HG02852 (cell line): ENCODE measurements at regions not wholly inside any gene's neighbourhood (a gene's known extent, or its start where the extent isn't known, plus 50 kb on each side); places are given as distances from the start of the nearest gene placed in this dataset.
"Not testable (repeated sequence)": the region's sequence is repeated elsewhere in the genome, so short reads cannot be mapped to it uniquely, and the experiment has no call there.

Experiments
- ATAC-seq: cut with Tn5 transposase; IDR thresholded peaks from one replicate; pipeline ENCODE4 v1.9.1; 2021; ENCODE audit warnings: mild to moderate bottlenecking, moderate library complexity; ENCODE audit not compliant: unreplicated experiment

- ATAC-seq: no peak
These were observed 100.3 kb upstream of the SIRPG start for GRCh38 chr20:1757606-1758512.

DNA sequence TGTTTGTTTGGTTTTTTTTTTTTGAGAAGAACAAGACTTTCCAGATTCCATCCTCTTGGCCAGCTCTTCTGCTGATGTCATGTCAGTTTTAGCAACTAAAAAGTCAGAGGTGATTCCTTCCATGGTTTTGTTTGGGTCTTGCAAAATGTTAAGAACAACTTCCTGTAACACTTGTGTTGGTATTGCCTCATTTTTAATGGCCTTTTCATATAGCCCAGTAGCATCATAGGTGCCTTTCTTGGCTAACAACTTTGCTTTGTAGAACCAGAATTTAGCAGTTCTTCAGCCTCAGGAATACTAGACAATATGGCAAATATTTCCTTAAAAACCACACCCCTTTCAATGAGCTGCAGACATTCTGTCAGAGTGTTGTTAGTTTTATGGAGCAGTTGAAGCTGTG, 99.5 kb upstream of the SIRPG start:
- no peak for ATAC-seq

DNA sequence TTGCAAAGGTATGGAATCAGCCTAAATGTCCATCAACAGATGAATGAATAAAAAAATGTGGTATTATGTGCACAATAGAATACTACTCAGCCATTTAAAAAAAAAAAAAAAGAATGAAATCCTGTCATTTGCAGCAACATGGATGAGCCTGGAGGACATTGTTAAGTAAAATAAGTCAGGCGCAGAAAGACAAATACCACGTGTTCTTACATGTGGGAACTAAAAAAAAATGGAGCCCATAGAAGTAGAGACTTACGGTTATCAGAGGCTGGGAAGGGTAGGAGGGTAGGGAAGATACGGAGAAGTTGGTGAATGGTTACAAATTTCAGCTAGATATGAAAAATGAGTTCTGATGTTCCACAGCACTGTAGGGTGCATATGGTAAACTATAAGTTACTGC, 97.2 kb upstream of the SIRPG start:
- ATAC-seq: no peak

DNA sequence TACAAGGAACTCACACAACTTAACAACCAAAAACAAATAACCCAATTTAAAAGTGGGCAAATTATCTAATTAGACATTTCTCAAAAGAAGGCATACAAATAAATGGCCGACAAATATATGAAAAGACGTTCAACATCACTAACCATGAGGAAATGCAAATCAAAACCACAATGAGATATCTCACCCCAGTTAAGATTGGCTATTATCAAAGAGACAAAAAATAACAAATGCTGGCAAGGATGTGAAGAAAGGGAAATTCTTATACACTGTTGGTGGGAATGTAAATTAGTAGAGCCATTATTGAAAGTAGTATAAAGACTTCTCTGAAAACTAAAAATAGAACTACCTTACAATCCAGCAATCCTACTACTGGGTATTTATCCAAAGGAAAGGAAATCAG, 96.7 kb upstream of the SIRPG start:
- no peak for ATAC-seq

DNA sequence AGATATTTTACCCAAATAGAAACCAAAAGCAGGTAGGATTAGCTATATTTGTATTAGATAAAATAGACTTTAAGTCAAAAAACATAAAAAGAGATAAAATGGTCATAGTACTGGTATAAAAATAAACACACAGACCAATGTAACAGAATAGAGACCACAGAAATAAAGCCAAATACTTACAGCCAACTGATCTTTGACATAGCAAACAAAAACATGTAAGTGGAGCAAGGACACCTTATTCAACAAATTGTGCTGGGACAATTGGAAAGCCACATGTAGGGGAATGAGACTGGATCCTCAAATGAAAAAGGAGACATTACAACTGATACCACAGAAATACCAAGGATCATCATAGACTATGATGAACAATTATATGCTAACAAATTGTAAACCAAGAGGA, 94.5 kb upstream of the SIRPG start:
- ATAC-seq: no peak

DNA sequence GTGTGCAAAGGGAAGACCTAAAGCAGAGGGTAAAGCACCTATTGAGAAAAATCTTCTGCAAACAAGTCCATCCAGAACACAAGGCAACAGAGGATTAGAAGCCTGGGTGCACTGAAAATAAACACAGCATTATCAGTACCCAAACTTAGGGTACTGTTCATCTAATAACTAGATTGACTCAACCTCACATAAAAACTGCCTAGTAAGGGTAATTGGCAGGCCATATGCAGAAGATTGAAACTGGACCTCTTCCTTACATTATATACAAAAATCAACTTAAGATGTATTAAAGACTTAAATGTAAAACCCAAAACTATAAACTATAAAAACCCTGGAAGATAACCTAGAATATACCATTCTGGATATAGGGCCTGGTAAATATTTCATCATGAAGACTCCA, 91.2 kb upstream of the SIRPG start:
- no peak for ATAC-seq

- no peak for ATAC-seq
These were observed 90.5 kb upstream of the SIRPG start for GRCh38 chr20:1747953-1748577.

DNA sequence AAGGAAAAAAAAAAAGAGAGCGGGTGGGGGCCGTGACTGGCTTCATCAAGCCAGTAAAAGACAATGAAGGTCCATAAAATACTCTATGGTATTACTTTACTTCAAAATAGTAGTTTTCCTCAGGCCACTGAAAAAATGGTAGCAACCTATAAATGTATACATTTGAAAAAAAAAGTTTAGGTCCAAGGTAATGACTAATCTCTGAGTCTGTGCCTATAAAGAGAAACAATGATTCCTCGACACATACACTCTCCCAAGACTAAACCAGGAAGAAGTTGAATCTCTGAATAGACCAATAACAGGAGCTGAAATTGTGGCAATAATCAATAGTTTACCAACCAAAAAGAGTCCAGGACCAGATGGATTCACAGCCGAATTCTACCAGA, 84.5 kb upstream of the SIRPG start:
- not testable (repeated sequence) for ATAC-seq

DNA sequence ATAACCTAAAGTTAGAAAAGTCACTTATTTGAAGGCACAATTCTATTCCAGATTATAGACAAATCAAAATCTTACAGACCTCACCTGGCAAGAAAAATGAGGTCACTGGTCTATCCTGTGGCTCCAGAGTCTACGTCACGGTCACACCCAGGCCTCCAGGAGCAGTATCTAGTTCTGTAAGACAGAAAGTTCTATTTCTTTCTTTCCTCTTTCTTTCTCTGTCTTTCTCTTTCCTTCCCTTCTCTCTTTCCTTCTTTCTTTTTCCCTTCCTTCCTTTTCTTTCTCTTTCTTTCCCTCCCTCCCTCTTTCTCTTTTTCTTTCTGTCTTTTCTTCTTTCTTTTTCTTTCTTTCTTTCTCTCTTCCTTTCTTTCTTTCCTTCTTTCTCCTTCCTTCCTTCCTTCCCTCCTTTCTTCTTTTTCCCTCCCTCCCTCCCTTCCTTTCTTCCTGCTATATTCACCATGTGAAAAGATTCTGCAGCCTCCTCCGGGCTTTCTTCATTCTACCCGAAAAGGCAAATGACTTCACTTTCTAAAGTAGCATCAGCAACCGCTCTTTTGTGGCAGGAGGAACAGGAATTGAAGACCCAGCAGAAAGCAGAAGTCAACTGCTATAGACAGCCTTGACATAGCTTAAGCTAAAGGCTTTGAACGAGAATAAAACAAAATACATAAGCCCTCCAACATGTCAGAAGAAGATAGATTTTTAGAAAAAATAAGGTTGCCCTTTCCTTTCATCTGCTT, 83.9 kb upstream of the SIRPG start:
- ATAC-seq: no peak

DNA sequence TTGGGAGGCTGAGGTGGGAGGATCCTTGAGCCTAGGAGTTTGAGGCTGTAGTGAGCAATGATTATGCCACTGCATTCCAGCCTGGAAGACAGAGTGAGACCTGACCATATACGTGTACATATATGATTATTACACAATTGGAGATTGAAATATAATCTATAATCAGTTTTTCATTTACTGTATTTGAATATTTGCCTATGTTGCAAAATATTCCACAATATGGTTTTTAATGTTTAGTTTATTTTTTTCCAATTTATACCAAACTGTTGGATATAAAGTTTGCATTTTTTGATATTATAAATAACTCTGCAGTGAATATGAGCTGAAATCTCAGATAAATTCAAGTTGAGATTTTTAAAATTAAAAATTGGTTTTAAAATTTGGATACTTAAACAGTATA, 79.6 kb upstream of the SIRPG start:
- ATAC-seq: no peak

DNA sequence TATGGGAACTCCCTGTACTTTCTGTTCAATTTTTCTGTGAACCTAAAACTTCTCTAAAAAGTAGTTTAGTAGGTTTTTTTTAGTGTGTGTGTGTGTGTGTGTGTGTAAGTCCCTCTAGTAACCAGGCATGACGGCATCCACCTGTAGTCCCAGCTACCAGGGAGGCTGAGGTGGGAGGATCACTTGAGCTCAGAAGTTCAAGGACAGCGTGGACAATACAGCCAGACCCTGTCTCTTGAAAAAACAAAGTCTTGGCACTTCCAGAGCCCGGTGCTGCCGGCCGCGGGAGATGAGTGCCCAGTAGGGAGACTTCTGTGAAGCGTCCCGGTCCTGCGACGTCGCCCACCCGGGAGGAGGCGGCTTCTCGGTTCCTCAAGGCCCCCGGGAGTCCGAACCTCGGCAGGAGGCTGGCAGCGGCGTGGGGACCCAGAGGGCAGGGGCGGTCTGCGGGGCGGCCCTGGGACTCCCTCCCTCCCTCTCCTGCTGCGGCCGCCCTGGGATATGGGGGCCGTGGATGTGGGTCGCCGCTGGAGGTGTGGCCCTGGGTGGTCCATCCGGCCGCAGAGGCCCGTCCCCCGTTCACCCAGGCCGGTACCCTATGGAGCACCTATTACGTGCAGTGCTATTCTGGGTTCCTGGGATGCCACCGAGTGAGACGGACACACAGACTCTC, 78.0 kb upstream of the SIRPG start:
- no peak for ATAC-seq

- ATAC-seq: no peak
These were observed 76.8 kb upstream of the SIRPG start for GRCh38 chr20:1734269-1734858.

DNA sequence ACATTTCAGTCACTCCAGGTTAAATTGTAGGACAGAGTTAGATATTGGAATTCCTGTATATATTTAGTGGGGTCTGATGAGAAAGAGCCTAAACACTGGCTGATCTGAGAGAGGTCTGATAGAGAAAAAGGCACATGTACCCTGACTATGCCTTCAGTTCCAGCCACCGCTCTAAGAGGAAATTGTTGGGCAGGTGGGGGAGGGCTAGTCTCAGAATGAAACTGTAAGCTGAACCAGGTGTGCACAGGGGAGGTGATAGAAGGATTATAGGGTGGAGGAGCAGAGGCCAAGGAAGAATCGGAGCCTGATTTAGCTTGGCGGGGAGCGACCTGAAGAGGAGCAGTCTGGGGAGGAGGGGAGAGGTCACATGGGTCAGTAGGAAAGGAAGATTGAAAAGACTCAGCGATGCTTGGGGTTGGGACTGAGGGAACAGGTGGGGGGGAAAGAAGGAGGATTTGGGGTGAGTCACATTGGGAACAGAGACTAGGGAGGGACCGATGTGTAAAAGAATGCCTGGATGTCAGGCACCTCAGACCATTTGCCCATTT, 74.3 kb upstream of the SIRPG start:
- ATAC-seq: not testable (repeated sequence)

DNA sequence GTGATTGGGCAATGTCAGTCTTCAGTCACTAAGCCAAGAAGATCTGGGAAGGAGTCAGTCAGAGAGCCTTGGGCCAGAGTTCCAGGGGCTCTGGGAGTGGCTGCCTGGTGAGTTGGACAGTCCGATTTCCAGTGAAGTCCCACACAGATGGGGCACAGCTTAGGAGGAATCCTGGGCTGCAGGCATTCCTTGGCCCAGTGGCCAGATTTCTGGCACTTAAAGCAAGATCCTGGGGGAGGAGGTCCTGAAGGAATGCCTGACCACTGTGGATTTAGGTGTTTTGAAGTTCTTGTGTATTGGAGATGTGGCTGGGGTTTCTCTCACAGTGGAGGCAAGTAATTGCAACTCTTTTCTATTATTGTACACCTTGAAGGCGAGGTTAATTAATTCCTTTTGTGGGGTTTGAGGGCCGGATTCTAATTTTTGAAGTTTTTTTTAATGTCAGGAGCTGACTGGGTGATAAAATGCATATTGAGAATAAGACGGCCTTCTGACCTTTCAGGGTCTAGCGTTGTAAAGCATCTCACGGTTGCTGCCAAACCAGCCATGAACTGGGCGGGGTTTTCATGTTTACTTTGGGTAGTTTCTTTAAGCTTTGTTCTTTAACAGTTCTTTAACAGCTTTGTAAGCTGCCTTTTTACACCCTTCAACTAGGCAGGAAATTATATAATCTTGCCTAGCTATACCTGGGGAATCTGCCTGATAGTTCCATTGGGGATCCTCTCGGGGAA, 73.6 kb upstream of the SIRPG start:
- not testable (repeated sequence) for ATAC-seq

DNA sequence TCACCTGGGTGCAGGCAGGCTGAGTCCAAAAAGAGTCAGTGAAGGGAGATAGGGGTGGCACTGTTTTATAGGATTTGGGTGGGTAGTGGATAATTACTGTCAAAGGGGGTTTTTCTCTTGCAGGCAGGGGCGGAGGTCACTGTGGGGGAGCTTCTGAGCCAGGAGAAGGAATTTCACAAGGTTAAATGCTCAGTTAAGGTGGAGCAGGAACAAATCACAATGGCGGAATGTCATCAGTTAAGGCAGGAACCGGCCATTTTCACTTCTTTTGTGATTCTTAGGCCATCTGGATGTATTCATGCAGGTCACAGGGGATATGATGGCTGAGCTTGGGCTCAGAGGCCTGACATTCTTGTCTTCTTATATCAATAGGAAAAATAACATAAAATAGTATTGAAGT, 69.7 kb upstream of the SIRPG start:
- not testable (repeated sequence) for ATAC-seq

DNA sequence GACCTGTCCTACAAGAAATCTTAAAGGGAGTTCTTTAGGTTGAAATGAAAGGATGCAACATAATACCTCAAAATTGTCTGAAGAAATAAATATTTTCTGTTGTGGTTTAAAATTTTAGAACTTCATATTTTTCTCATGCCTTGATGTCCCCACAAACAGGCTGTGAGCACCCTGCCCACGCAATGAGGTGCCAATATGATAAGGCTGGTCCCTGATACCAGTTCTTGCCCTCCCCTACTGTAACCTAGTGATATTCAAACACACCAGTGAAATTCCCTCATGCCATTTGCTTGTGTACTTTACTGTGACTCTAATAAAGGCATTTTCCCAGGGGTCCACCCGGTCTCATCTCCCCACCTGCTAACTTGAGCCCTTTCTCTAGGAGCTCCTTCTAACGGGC, 67.3 kb upstream of the SIRPG start:
- no peak for ATAC-seq

DNA sequence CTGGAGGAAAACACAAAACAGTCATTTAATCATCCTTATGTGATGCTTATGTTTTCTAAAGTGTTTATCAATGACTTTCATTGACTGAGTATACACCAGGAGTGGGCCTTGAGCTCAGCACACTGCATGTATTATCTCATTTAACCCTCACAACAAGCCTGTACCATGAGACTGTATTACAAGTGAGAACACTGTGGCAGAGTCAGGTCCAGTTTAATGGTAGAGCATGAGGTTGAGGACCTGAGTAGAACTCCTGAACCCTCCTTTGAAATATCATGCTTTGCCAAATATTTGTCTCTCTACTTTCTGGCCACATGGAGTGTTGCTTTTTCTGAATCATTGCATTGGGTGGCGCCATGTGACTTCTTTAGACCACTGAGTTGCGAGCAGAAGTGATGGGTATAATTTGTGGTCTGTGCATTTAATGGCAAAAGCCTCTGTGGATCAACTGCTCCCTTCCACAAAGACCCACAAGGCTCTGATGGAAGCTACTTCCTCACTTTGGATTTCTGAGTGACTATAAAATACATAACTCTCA, 65.0 kb upstream of the SIRPG start:
- ATAC-seq: no peak

- no peak for ATAC-seq
These were observed 64.3 kb upstream of the SIRPG start for GRCh38 chr20:1721687-1722512.
